NCI-H2171 (cell line): ENCODE measurements at regions not wholly inside any gene's neighbourhood (a gene's known extent, or its start where the extent isn't known, plus 50 kb on each side); places are given as distances from the start of the nearest gene placed in this dataset.
"Not testable (repeated sequence)": the region's sequence is repeated elsewhere in the genome, so short reads cannot be mapped to it uniquely, and the experiment has no call there.

Source experiments
- DNase-seq: peaks from one replicate; lab custom pipeline; 2025; lab: John Stamatoyannopoulos, UW

DNA sequence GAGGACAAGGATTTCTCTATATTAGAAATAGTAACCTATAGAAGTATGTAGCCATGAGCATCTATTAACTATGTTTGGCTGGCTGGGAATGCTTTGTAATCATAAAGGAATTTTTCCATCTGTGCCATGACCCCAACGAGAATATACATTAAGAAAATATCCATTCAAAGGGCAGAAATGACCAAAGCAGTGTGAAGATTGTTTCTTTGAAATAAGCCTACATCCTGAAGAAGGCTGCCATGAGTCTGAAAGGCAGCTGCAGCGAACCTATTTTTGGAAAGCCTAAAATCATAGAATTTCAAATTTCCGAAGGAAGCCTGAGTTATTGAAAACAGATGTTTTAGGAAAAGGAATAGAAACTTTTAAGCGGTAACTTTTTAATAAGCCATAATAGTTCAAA, 244.2 kb upstream of the FOXK1 start:
- DNase-seq, result no peak

GRCh38 chr7:4438723-4439245, 243.3 kb upstream of the FOXK1 start:
- no peak for DNase-seq

DNA sequence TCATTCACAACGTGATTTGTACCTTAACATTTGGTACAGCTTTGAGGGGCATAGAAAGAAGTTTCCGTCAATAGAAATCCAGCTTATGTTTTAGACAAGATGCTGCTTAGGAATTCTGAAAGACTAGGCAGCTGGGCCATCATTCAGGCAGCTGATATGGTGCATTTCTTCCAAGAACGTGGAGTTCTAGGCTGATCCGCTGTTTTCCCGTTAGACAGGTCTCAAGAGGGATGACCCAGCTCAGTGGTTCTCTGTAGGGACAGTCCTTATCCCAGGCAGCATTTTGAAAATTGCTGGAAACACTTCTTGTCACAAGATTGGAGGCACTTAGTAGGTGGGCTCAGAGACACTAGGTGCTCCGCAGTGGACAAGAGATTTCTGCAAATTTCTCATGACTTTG, 242.7 kb upstream of the FOXK1 start:
- no peak for DNase-seq

DNA sequence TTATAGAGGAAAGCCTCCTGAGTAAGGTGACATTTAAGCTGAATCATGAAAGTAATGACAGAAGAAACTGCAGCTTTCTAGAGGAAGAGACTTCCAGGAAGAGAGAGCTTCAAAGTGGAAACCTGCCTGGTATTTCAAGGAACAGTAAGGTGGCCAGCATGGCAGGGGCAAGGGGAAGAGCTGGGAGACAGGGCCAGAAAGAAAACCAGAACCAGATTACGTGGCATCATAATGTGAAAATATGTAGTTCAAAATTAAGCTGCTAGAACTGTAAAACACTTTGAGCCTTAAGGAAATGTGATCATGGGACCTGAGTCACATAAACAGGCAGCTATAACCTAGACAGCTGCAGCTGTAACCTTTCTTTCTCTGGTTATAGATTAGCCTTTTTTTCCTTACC, 238.0 kb upstream of the FOXK1 start:
- no peak for DNase-seq

GRCh38 chr7:4445777-4446176, 236.3 kb upstream of the FOXK1 start:
- no peak for DNase-seq

- no peak for DNase-seq
Observed at GRCh38 chr7:4449263-4449662, 232.8 kb upstream of the FOXK1 start.

DNA sequence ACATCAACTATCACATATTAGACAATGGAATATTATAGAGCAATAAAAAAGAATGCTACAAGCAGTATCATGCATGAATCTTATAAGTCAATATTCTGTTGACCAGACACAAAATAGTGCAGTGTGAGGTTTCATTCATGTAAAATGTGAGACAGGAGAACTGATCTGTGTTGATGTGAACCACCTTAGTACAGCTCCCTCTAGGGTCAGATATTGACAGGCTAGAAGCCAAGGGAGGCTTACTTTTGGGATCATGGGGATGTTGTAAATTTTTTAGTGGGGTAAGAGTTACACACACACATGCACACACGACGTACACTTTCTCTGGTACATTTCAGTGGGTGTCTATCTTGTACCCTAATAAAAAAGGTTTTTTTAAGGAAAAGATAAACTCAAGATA, 231.6 kb upstream of the FOXK1 start:
- DNase-seq, result no peak

DNA sequence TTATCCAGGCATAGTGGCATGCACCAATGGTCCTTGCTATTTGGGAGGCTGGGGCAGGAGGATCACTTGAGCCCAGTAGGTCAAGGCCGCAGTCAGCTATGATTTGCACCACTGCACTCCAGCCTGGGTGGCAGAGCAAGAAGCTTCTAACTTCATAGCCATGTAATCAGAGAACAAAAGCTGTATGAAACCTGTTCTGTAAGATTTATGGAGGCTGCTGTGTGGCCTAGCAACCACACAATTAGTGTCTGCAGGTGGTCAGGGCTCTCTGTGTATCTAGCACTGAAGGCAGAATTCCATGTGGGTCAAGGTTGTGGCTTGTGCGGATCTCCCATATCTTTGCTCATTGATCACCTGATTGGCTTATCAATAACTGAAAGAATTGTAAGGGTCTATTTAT, 221.5 kb upstream of the FOXK1 start:
- no peak for DNase-seq

- DNase-seq, result no peak
Observed at GRCh38 chr7:4461531-4461930, 220.6 kb upstream of the FOXK1 start.

GRCh38 chr7:4468320-4469102, 213.6 kb upstream of the FOXK1 start:
- DNase-seq, result no peak

GRCh38 chr7:4470246-4470645, 211.8 kb upstream of the FOXK1 start:
- no peak for DNase-seq

DNA sequence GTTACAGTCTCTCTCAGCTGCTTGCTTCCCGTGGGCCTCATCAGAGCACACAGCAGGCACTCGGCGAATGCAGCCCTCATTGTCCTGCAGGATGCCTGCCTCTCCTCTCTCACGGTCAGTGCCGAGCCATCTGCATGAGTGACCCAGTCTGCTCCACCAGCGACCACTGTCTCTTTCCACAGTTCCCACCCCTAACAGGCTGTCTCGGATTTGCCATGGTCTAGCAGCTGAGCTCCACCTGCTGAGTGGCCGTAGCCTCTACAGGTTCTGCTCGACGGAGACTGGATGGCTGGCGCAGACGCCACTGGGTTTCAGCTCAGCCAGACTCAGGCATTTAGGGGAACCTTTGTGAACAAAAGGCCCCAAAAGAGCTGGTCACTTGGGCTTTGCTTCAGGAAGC, 209.4 kb upstream of the FOXK1 start:
- no peak for DNase-seq

- DNase-seq, result peak; percentile 65
Observed at GRCh38 chr7:4479367-4480039, 202.6 kb upstream of the FOXK1 start.

- DNase-seq, result not testable (repeated sequence)
Observed at GRCh38 chr7:4480131-4480530, 202.0 kb upstream of the FOXK1 start.

DNA sequence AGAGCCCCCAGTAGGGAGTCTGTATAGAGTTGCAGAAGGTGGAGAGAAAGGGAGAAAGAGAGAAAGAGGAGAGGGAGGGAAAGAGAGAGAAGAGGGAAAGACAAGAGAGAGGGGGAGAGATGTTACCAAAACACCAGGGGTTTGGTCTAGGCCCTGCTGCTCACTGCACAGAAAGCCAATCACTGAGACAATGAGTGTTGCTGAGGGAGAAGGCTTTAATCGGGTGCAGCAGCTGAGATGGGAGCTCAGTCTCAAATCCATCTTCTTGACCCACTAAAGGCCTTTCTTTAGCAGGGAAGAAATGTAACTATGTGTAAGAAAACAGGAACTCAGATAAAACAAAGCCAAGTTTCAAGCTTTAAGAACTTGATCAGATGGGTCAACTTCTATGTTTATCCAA, 198.2 kb upstream of the FOXK1 start:
- no peak for DNase-seq

DNA sequence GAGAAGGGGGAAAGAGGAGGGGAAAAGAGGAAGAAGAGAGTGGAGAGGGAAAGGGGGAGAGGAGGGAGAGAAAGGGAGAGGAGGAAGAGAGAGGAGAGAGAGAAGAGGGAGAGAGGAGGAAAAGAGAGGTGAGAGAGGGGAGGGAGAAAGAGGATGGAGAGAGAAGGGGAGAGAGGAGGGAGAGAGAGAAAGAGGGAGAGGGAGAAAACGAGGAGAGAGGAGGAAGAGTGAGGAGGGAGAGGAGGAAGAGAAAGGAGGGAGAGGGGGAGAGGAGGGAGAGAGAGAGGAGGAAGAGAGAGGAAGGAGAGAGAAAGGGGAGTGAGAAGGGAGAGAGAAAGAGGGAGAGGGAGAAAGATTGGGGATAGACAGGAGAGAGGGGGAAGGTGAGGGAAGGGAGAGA, 197.6 kb upstream of the FOXK1 start:
- DNase-seq, result no peak

- no peak for DNase-seq
Observed at GRCh38 chr7:4486907-4487306, 195.2 kb upstream of the FOXK1 start.

- not testable (repeated sequence) for DNase-seq
Observed at GRCh38 chr7:4496911-4497310, 185.2 kb upstream of the FOXK1 start.

- no peak for DNase-seq
Observed at GRCh38 chr7:4500812-4501211, 181.3 kb upstream of the FOXK1 start.

DNA sequence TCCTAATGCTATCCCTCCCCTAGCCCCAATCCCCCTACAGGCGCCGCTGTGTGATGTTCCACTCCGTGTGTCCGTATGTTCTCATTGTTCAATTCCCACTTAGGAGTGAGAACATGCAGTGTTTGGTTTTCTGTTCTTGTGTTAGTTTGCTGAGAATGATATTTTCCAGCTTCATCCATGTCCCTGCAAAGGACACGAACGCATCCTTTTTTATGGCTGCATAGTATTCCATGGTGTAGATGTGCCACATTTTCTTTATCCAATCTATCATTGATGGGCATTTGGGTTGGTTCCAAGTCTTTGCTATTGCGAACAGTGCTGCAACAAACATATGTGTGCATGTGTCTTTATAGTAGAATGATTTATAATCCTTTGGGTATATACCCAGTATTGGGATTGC, 174.2 kb upstream of the FOXK1 start:
- not testable (repeated sequence) for DNase-seq

DNA sequence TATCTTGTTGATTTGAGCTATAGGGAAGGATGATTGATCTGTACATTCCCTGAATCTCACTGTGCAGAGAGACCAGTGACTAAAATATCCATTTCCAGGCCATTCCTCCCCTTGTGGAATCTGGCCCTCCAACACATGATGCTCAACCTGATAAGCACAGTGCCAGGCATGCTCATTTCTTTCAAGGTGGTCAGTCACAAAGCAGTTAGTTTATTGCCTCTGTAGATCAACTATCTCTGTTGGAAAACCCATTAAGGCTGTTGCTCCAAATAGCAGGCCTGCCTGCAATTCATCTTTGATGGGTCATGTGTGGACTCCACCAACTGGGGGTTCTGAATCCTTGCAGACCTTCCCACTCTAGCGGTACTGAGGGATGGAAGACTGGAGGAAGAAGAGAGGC, 168.6 kb upstream of the FOXK1 start:
- DNase-seq, result no peak

GRCh38 chr7:4519819-4520520, 162.1 kb upstream of the FOXK1 start:
- DNase-seq, result no peak

GRCh38 chr7:4523219-4523618, 158.9 kb upstream of the FOXK1 start:
- DNase-seq, result no peak
